ENCODE measurements at regions not wholly inside any gene's neighbourhood (a gene's known extent, or its start where the extent isn't known, plus 50 kb on each side); places are given as distances from the start of the nearest gene placed in this dataset.

GRCh38 chr3:21024563-21024962 lies 726.4 kb downstream of the ZNF385D start:
- Mint-ChIP-seq H3K4me1 (no peaks in the 10 kb centered on the region), H3K36me3 (no peaks in the 10 kb centered on the region), H3K27ac (no peak overlapping the region), H3K4me3 (no peak overlapping the region), H3K9me3 (no peaks in the 10 kb centered on the region), H3K27me3 (ENCODE audit: insufficient read depth, low read depth) (peaks cover 2% of the 10 kb centered on the region)
- Histone ChIP-seq H3K9me3 (ENCODE audit: low read depth) (no peaks in the 10 kb centered on the region), H3K9ac (no peak overlapping the region), H3K4me1 (no peaks in the 10 kb centered on the region), H3K4me2 (no peak overlapping the region), H3K4me3 (no peak overlapping the region), H3K27me3 (no peaks in the 10 kb centered on the region), H4K20me1 (ENCODE audit: low read depth) (no peaks in the 10 kb centered on the region), H3F3A (ENCODE audit: low read depth) (no peaks in the 10 kb centered on the region), H2AFZ (replicated peaks) (no peak overlapping the region), H3K36me3 (no peaks in the 10 kb centered on the region), H3K79me2 (ENCODE audit: low read depth) (no peaks in the 10 kb centered on the region), H3K27ac (no peak overlapping the region)
- no peak for TF ChIP-seq EZH2phosphoT487 (IDR thresholded peaks at IDR 0.05)
- no peak for TF ChIP-seq EZH2 (IDR thresholded peaks at IDR 0.05)
- no peak for TF ChIP-seq CTCF (IDR thresholded peaks at IDR 0.05)
- DNase-seq (ENCODE audit: low spot score), result no peak

GRCh38 chr3:21020681-21021080 lies 730.3 kb downstream of the ZNF385D start:
- Histone ChIP-seq H3K4me1 (peaks cover 6% of the 10 kb centered on the region), H3F3A (ENCODE audit: low read depth) (no peaks in the 10 kb centered on the region), H3K27ac (no peak overlapping the region), H4K20me1 (ENCODE audit: low read depth) (no peaks in the 10 kb centered on the region), H3K9ac (no peak overlapping the region), H2AFZ (replicated peaks) (no peak overlapping the region), H3K4me3 (no peak overlapping the region), H3K79me2 (ENCODE audit: low read depth) (no peaks in the 10 kb centered on the region), H3K4me2 (no peak overlapping the region), H3K9me3 (ENCODE audit: low read depth) (no peaks in the 10 kb centered on the region), H3K27me3 (no peaks in the 10 kb centered on the region), H3K36me3 (no peaks in the 10 kb centered on the region)
- Mint-ChIP-seq H3K36me3 (no peaks in the 10 kb centered on the region), H3K27ac (no peak overlapping the region), H3K27me3 (ENCODE audit: insufficient read depth, low read depth) (peaks cover 2% of the 10 kb centered on the region), H3K4me1 (no peaks in the 10 kb centered on the region), H3K4me3 (no peak overlapping the region), H3K9me3 (peaks cover 5% of the 10 kb centered on the region)
- DNase-seq (ENCODE audit: low spot score), result no peak
- TF ChIP-seq EZH2 (IDR thresholded peaks at IDR 0.05) (no peak), CTCF (IDR thresholded peaks at IDR 0.05) (no peak), EZH2phosphoT487 (IDR thresholded peaks at IDR 0.05) (no peak)

GRCh38 chr3:21020043-21020442 lies 731.0 kb downstream of the ZNF385D start:
- Histone ChIP-seq H3K27ac (no peak overlapping the region), H3K36me3 (no peaks in the 10 kb centered on the region), H3K4me2 (no peak overlapping the region), H4K20me1 (ENCODE audit: low read depth) (no peaks in the 10 kb centered on the region), H3K27me3 (no peaks in the 10 kb centered on the region), H3K4me1 (peaks cover 6% of the 10 kb centered on the region), H3F3A (ENCODE audit: low read depth) (no peaks in the 10 kb centered on the region), H3K9ac (no peak overlapping the region), H3K79me2 (ENCODE audit: low read depth) (no peaks in the 10 kb centered on the region), H3K9me3 (ENCODE audit: low read depth) (no peaks in the 10 kb centered on the region), H2AFZ (replicated peaks) (no peak overlapping the region), H3K4me3 (no peak overlapping the region)
- H3K27me3 Mint-ChIP-seq (ENCODE audit: insufficient read depth, low read depth), result peaks cover 2% of the 10 kb centered on the region
- peaks cover 8% of the 10 kb centered on the region for H3K9me3 Mint-ChIP-seq
- no peak overlapping the region for H3K27ac Mint-ChIP-seq
- no peaks in the 10 kb centered on the region for H3K36me3 Mint-ChIP-seq
- DNase-seq (ENCODE audit: low spot score), result no peak
- H3K4me1 Mint-ChIP-seq, result no peaks in the 10 kb centered on the region
- TF ChIP-seq CTCF (IDR thresholded peaks at IDR 0.05), result no peak
- H3K4me3 Mint-ChIP-seq, result no peak overlapping the region
